Ectodermal cell (in vitro differentiated cells): ENCODE measurements at regions not wholly inside any gene's neighbourhood (a gene's known extent, or its start where the extent isn't known, plus 50 kb on each side); places are given as distances from the start of the nearest gene placed in this dataset.

ENCODE experiments used
- H3K27ac ChIP-seq: 2 replicates; pipeline ENCODE4 v1.7.0; 2013; ENCODE audit warnings: mild to moderate bottlenecking, low read depth, low read length; ENCODE audit not compliant: insufficient read depth, poor library complexity, severe bottlenecking
- H3K27me3 ChIP-seq: 2 replicates; pipeline ENCODE4 v1.7.0; 2013; ENCODE audit warnings: mild to moderate bottlenecking, low read length; ENCODE audit not compliant: insufficient read depth, control insufficient read depth, poor library complexity, severe bottlenecking
- H3K36me3 ChIP-seq: one replicate; pipeline ENCODE4 v1.7.0; 2013; ENCODE audit warnings: low read length; ENCODE audit not compliant: control insufficient read depth, insufficient read depth
- H3K4me1 ChIP-seq: one replicate; pipeline ENCODE4 v1.7.0; 2013; ENCODE audit warnings: low read length; ENCODE audit not compliant: control insufficient read depth, insufficient read depth
- H3K4me3 ChIP-seq: 2 replicates; pipeline ENCODE4 v1.7.0; 2013; ENCODE audit warnings: low read depth, low read length, control low read depth; ENCODE audit not compliant: insufficient read depth
- H3K9me3 ChIP-seq: 2 replicates; pipeline ENCODE4 v1.7.0; 2013; ENCODE audit warnings: mild to moderate bottlenecking, low read length, moderate library complexity; ENCODE audit not compliant: control insufficient read depth
- WGBS, 2 experiments: methylation state at CpG; one replicate each; pipeline ENCODE4 v1.1.7; 2013; ENCODE audit warnings: missing lambda C conversion rate in 2 of 2; 5-methylcytosine and 5-hydroxymethylcytosine counted together

DNA sequence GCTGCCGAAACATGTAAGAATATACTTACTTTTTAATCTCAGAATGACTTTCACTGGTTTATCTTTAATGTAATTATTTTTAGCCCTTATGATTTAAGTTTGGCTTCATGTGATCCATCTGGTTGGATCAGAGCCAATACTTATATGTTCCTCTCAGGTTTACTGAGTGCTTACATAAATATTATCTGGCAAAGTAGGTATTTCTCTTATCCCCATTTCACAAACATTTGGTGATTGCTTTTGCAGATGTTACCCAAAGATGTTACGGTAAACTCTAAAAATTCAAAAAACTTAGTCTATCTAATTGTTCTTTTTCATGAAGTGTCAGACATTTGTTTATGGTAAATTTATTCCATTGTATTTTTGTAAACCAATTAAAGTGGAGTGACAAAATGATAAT is 115.0 kb upstream of the TLL1 start:
- Histone ChIP-seq H3K4me3 (no peak overlapping the region), H3K9me3 (no peaks in the 10 kb centered on the region), H3K27me3 (no peaks in the 10 kb centered on the region), H3K4me1 (no peaks in the 10 kb centered on the region), H3K27ac (no peak overlapping the region), H3K36me3 (no peaks in the 10 kb centered on the region)
- 100% methylated on average over 2 of the region's 2 CpGs; no CpG with 5 or more reads in 1 of the 2 experiments for WGBS, 2 experiments

DNA sequence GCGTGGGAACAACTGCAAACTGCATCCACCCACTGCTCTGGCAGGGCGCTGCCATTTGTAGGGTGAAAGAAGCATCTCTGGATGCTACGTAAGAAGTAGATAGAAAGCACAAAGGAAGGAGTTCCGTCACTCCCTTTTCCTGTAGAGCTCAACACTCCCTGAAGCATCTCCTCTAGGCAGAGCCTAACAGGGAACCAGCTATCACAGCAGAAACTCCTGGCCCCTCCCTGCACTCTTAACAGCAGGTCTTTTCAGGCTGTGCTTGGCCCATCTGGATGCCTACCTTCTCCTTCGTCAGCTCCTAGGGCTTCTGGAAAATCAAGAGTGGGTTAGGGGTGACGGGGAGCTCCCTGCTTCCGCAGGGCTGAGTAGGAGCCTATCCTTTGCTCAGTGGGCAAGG is 112.9 kb upstream of the TLL1 start:
- Histone ChIP-seq H3K27me3 (no peaks in the 10 kb centered on the region), H3K36me3 (no peaks in the 10 kb centered on the region), H3K4me3 (no peak overlapping the region), H3K4me1 (no peaks in the 10 kb centered on the region), H3K9me3 (no peaks in the 10 kb centered on the region), H3K27ac (no peak overlapping the region)
- WGBS, 2 experiments, result 93 to 94% methylated on average over 7 of the region's 7 CpGs

DNA sequence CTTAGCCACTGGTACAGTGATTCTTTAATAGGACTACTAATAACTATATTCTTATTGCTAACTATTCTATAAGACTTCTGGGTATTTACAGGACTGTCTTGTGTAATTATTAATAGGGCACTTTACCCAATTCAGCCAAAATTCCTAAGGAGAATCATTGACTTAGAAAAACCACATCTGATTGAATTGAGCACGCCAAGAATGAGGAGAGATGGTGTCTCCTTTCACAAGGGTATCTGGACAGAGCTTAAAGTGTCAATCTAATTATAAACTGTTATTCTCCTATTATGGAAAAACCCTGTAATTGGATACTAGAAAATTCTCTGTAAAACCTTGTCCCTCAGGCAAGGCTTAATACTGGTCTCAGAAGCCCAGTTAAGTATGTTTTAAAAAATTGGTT is 111.1 kb upstream of the TLL1 start:
- H3K36me3 ChIP-seq, result no peaks in the 10 kb centered on the region
- H3K9me3 ChIP-seq, result no peaks in the 10 kb centered on the region
- H3K27me3 ChIP-seq, result no peaks in the 10 kb centered on the region
- H3K27ac ChIP-seq, result no peak overlapping the region
- WGBS, 2 experiments, result 80 to 90% methylated on average over 1 of the region's 1 CpG
- H3K4me1 ChIP-seq, result no peaks in the 10 kb centered on the region
- H3K4me3 ChIP-seq, result no peak overlapping the region

DNA sequence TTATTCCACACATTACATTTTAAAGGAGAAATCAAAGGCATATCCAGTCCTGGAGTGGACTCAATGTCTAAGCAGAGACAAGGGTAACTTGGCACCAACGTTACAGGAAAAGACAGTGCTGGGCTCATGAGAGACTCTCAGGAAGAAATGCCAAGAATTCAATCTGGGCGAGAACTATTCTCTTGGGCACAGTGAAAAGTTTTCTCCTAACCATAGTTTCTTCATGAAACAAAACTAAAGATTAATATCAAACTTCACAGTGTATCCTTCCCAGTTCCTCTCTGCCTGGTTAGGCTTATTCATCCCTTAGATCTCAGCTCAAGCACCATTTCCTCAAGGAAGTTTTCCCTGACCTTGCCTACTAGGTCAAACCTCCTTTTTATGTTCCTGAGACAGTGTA is 109.4 kb upstream of the TLL1 start:
- WGBS, 2 experiments, result 87 to 92% methylated on average over 2 of the region's 2 CpGs
- Histone ChIP-seq H3K36me3 (no peaks in the 10 kb centered on the region), H3K9me3 (no peaks in the 10 kb centered on the region), H3K27me3 (no peaks in the 10 kb centered on the region), H3K4me3 (no peak overlapping the region), H3K4me1 (no peaks in the 10 kb centered on the region), H3K27ac (no peak overlapping the region)

DNA sequence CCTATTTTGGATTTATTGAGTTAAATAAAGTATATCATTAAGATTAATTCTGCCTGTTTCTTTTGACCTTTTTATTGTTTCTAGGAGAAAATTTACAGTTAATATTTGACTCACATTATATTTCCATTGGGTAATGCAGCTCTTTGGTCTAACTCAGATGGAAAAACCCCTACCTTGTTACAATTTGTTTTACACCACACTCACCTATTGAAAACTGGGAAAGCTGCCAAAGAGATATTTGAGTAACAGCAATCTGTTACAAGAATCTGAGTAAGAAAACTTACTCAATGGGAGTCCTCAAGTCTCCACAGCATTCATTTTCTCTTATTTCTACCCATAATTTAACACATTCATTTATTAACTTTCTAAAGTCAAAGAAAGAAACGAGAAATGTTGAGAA is 108.0 kb upstream of the TLL1 start:
- no peak overlapping the region for H3K27ac ChIP-seq
- no peaks in the 10 kb centered on the region for H3K27me3 ChIP-seq
- no peak overlapping the region for H3K4me3 ChIP-seq
- WGBS, 2 experiments, result 93 to 100% methylated on average over 1 of the region's 1 CpG
- H3K9me3 ChIP-seq, result no peaks in the 10 kb centered on the region
- H3K4me1 ChIP-seq, result no peaks in the 10 kb centered on the region
- H3K36me3 ChIP-seq, result no peaks in the 10 kb centered on the region

DNA sequence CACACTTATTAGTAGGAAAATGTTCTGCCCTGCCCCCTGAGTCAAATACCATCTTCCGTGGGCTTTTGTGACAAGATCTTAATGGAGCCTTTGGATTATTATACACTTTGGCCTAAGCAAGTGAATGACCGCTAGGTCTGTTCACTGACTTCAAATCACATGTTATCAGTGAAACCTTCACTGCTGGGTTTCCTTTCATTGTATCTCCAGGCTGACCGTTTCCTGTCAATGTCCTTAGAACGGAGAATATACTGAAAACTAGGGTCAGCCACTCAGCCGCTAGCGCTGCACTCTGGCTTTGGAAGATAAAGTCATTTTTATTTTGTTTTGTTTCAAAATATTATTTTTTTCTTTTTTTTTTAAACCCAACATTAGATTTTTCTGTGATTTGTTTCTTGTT is 107.0 kb upstream of the TLL1 start:
- Histone ChIP-seq H3K4me1 (no peaks in the 10 kb centered on the region), H3K9me3 (no peaks in the 10 kb centered on the region), H3K36me3 (no peaks in the 10 kb centered on the region), H3K4me3 (no peak overlapping the region), H3K27me3 (no peaks in the 10 kb centered on the region), H3K27ac (no peak overlapping the region)
- 93 to 94% methylated on average over 6 of the region's 6 CpGs for WGBS, 2 experiments

DNA sequence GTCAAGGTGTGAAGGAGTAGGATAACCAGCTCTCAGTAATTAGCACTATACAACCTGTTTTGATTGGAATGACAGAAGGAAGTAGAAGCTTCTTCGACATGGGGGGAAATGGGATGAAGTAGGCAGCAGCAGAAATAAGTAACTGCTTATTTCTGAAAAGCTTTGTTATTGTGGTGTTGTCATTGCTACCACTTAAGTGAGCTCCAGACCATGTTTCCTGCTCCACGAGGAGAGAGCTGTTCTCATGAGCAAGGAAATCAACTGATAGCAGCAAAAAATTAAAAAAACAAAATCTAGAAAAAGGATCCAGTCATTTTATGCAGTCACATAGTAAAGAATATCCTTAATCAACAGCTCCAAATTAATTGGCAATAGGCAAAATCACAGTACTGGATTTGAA is 106.1 kb upstream of the TLL1 start:
- Histone ChIP-seq H3K27ac (no peak overlapping the region), H3K4me1 (no peaks in the 10 kb centered on the region), H3K9me3 (no peaks in the 10 kb centered on the region), H3K27me3 (no peaks in the 10 kb centered on the region), H3K4me3 (no peak overlapping the region), H3K36me3 (no peaks in the 10 kb centered on the region)
- WGBS, 2 experiments, result 84 to 88% methylated on average over 2 of the region's 2 CpGs

DNA sequence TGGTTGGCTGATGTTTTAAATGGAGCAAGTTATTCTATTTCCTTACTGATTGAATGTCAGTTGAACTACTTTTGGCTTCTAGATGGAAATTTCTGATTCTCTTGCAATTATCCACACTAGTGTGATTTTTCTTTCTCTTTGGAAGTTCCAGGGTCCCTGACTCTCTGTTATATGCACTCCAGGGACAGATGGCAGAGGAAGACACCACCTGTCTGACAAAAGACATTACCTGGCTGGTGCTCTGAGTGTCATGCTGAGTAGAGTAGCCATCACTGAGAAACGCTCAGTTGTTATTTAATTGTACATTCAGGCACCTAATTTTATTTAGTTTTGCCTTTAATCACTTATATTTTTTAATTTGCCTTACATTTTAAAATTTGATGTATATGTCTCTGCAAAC is 105.4 kb upstream of the TLL1 start:
- no peaks in the 10 kb centered on the region for H3K9me3 ChIP-seq
- WGBS, 2 experiments, result 100% methylated on average over 1 of the region's 1 CpG
- no peaks in the 10 kb centered on the region for H3K36me3 ChIP-seq
- no peaks in the 10 kb centered on the region for H3K4me1 ChIP-seq
- no peaks in the 10 kb centered on the region for H3K27me3 ChIP-seq
- H3K27ac ChIP-seq, result no peak overlapping the region
- no peak overlapping the region for H3K4me3 ChIP-seq

DNA sequence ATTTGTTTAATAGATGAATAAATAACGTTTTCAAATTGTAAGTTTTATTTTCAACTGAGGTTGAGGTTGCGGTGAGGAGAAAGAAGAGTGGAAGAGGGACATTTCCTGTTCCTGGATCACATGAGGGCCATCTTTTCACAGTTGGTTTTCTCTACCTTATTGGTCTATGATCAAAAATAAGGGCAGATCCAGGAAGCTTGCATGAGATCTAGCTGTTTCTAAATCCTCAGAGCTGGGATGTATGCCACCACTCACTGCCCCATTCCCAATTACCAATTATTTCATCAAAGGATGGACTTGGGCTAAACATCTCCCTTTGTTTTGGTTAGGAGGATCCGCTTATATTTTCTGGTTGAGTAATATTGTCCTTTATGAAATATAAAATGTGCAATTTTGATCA is 104.8 kb upstream of the TLL1 start:
- Histone ChIP-seq H3K27me3 (no peaks in the 10 kb centered on the region), H3K4me1 (no peaks in the 10 kb centered on the region), H3K9me3 (no peaks in the 10 kb centered on the region), H3K27ac (no peak overlapping the region), H3K36me3 (no peaks in the 10 kb centered on the region), H3K4me3 (no peak overlapping the region)
- WGBS, 2 experiments, result 98% methylated on average over 2 of the region's 3 CpGs

DNA sequence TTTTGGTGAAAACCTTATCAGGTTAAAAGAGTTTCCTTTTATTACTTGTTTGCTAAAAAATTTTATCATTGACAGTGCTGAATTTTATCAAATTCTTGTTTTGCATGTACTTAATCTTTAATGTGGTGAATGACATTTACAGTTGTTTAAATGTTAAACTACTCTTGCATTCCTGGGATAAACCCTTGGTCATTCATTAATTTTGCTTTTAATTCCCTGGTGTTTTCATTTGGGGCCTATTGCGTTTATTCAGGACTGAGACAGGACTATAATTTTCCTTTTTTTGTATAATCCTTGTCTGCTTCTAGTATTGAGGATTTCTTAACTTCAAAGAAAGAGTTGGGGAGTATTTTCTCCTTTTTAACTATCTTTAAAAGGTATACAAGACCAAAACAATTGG is 98.7 kb upstream of the TLL1 start:
- 100% methylated on average over 1 of the region's 1 CpG for WGBS, 2 experiments
- no peaks in the 10 kb centered on the region for H3K27me3 ChIP-seq
- no peak overlapping the region for H3K27ac ChIP-seq
- no peaks in the 10 kb centered on the region for H3K9me3 ChIP-seq
- H3K36me3 ChIP-seq, result no peaks in the 10 kb centered on the region
- H3K4me1 ChIP-seq, result no peaks in the 10 kb centered on the region
- H3K4me3 ChIP-seq, result no peak overlapping the region

DNA sequence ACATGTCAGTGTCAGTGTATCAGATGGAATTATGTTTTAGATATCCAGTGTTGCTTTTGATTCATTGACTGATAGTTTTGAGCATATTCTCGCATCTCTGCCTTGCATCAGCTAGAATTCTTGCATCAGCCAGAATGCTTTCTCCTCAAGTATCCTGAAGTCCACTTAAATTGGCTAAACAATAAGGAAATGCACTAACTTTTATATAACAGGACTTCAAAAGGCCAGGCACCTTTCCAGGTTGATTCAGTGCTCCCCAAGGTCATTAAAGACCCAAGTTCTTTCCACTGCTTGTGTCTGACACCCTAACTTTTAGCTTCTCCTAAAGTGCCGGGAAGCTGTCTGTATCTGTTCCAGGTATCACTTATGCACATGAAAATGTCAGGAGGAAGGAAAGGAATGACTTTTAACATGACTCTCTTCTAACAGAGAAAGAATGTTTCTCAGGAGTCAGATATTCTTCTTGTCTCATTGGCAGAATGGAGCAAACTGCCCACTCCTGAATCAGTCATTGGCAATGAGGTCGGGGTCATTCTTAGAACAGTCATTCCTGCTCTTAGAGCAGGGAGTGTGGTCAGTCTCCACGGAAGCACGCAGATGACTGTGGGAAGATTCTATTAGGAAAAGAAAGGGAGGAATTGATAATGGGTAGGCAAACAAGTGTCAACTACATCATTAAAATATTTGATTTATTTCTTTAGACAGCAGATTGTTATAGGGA is 92.9 kb upstream of the TLL1 start:
- 92% methylated on average over 5 of the region's 5 CpGs for WGBS, 2 experiments
- Histone ChIP-seq H3K9me3 (no peaks in the 10 kb centered on the region), H3K27me3 (no peaks in the 10 kb centered on the region), H3K4me1 (no peaks in the 10 kb centered on the region), H3K27ac (no peak overlapping the region), H3K36me3 (no peaks in the 10 kb centered on the region), H3K4me3 (no peak overlapping the region)
